ENCODE measurements at regions not wholly inside any gene's neighbourhood (a gene's known extent, or its start where the extent isn't known, plus 50 kb on each side); places are given as distances from the start of the nearest gene placed in this dataset.

DNA sequence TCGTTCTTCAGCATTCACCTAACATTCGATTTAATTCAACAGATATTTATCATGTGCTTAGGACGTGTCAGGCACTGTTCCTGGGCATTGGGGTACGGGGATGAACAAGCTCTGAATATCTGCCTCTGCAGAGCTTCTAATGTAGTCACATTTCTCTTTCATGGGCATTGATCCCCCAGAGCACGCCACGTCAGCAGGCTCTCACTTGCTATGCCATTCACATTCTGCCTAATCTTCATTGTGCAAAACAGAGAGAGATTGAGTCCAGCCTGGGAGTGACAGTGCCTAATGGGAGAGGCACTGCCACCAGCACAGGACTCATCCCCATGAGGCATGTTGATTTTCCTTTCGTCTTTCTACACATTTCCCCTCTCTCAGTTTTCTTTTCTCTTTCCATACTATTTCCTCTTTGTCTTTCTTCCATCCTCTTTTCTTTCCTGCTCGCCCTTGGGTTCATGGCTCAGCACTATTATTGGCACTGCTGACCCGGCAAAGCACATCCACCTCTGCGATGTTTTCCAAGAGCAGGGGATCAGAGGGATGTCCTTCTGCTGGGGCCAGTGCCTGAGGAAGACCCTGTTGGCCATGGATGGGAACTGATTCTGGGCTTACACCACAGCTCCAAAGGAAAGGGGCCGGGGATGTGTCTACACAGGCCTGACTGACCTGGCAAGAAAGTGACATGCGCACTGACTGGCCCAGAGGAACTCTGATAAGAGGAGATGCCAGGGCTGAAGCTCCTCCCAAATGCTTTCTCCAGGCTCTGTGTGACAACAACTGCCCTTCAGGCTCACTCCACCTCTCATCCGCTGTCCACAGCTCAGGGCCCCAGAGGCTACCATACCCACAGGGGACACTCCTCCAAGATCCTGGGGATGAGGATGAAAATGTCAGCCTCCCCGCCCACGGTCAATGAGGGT, 195.9 kb downstream of the TOMM20 start:
- no peak for TF ChIP-seq TAF1 (IDR thresholded peaks at IDR 0.05; ENCODE audit: borderline replicate concordance, low read depth, low read length)
- TF ChIP-seq POLR2A (IDR thresholded peaks at IDR 0.05; ENCODE audit: low read depth, low read length): no peak; the same call in 1 of the 2 replicates
